ENCODE measurements at regions not wholly inside any gene's neighbourhood (a gene's known extent, or its start where the extent isn't known, plus 50 kb on each side); places are given as distances from the start of the nearest gene placed in this dataset.

DNA sequence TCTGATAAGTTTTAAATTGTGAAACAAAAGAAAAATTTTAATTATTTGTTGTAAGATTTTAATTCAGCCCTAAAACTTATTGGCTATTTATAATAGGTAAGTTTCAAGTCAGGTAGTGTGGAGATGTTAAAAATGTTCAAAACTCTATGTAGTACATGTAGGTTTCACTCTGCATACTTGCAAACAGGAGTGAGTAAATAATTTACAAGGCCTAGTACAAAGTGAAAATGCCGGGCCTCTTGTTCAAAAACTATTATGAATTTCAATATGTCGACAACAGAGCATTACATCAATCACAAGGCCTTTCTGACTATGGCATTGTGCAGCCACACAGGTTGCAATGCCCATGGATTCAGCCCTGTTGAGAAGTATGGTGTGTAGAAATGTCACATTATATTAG, 80.9 kb upstream of the GRIK2 start:
- Histone ChIP-seq H3K27ac (ENCODE audit: low read length) (no peak overlapping the region), H3K9me3 (ENCODE audit: insufficient read depth, low read depth, low read length) (no peaks in the 10 kb centered on the region; the same call in 1 of the 2 replicates), H3K36me3 (ENCODE audit: insufficient read depth, low read depth, low read length) (no peaks in the 10 kb centered on the region), H3K27me3 (ENCODE audit: insufficient read depth, low read length) (no peaks in the 10 kb centered on the region), H3K4me3 (ENCODE audit: low read length) (no peak overlapping the region), H3K4me1 (ENCODE audit: insufficient read depth, low read length) (no peaks in the 10 kb centered on the region), H3K9ac (ENCODE audit: low read depth, low read length) (no peak overlapping the region)

DNA sequence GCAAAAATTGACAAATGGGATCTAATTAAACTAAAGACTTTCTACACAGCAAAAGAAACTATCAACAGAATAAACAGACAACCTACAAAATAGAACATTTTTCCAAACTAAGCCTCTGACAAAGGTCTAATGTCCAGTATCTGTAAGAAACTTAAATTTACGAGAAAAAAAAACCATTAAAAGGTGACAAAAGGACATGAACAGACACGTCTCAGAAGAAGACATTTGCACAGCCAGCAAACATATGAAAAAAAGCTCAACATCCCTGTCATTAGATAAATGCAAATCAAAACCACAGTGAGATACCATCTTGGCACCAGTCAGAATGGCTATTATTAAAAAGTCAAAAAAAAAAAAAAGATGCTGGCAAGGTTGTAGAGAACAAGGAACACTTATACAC, 70.6 kb upstream of the GRIK2 start:
- no peaks in the 10 kb centered on the region; the same call in 1 of the 2 replicates for H3K4me1 ChIP-seq (ENCODE audit: insufficient read depth, low read length)
- no peaks in the 10 kb centered on the region for H3K27me3 ChIP-seq (ENCODE audit: insufficient read depth, low read length)
- no peaks in the 10 kb centered on the region for H3K9me3 ChIP-seq (ENCODE audit: insufficient read depth, low read depth, low read length)
- H3K36me3 ChIP-seq (ENCODE audit: insufficient read depth, low read depth, low read length): no peaks in the 10 kb centered on the region
- no peak overlapping the region for H3K9ac ChIP-seq (ENCODE audit: low read depth, low read length)
- no peak overlapping the region for H3K27ac ChIP-seq (ENCODE audit: low read length)
- H3K4me3 ChIP-seq (ENCODE audit: low read length): no peak overlapping the region

DNA sequence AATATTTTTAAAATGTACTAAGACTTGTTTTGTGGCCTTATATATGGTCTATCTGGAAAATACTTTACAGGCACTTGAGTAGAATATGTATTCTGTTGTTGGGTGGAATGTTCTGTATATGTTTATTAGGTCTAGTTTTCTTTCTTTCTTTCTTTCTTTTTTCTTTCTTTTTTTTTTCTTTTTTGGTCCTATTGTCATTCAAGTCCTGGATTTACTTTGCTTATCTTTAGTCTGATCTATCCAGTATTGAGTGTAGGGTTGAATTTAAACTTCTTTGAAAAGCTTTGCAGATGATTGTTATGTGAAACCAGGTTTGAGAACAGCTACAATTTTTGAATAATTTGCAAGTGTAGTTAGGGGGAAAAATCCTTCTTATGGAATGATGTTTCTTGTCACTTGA, 67.1 kb upstream of the GRIK2 start:
- Histone ChIP-seq H3K27me3 (ENCODE audit: insufficient read depth, low read length) (no peaks in the 10 kb centered on the region), H3K9me3 (ENCODE audit: insufficient read depth, low read depth, low read length) (no peaks in the 10 kb centered on the region), H3K9ac (ENCODE audit: low read depth, low read length) (no peak overlapping the region), H3K4me1 (ENCODE audit: insufficient read depth, low read length) (no peaks in the 10 kb centered on the region; the same call in 1 of the 2 replicates), H3K4me3 (ENCODE audit: low read length) (no peak overlapping the region), H3K27ac (ENCODE audit: low read length) (no peak overlapping the region), H3K36me3 (ENCODE audit: insufficient read depth, low read depth, low read length) (no peaks in the 10 kb centered on the region)

DNA sequence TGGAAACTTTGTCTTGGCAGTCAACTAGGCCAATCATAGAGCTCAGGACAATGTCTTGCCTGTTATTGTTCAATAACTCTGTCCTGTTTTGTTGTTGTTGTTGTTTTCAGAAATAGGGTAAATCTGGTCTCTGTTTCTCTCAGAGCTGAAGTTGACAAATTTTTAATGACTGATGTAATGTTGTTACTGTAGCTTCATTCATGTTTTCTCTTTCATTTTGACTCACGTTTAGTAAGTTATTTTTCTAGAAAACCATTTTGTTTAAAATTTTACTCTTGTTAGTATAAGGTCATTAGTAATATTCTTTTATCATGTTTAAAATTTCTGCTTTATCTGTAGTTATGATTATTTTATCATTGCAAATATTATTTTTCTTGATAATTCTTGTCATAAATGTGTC, 51.6 kb upstream of the GRIK2 start:
- H3K4me3 ChIP-seq (ENCODE audit: low read length): no peak overlapping the region
- no peak overlapping the region for H3K9ac ChIP-seq (ENCODE audit: low read depth, low read length)
- H3K4me1 ChIP-seq (ENCODE audit: insufficient read depth, low read length): no peaks in the 10 kb centered on the region
- no peaks in the 10 kb centered on the region for H3K27me3 ChIP-seq (ENCODE audit: insufficient read depth, low read length)
- H3K27ac ChIP-seq (ENCODE audit: low read length): no peak overlapping the region
- H3K36me3 ChIP-seq (ENCODE audit: insufficient read depth, low read depth, low read length): no peaks in the 10 kb centered on the region
- H3K9me3 ChIP-seq (ENCODE audit: insufficient read depth, low read depth, low read length): no peaks in the 10 kb centered on the region

Data from iPS-20b (cell line).